ENCODE measurements at regions not wholly inside any gene's neighbourhood (a gene's known extent, or its start where the extent isn't known, plus 50 kb on each side); places are given as distances from the start of the nearest gene placed in this dataset.
"Not testable (repeated sequence)": the region's sequence is repeated elsewhere in the genome, so short reads cannot be mapped to it uniquely, and the experiment has no call there.

GRCh38 chr3:124632566-124633140 lies 97.6 kb upstream of the UMPS start:
- peak; percentile 66 for DNase-seq (ENCODE audit: low read depth, low spot score)

DNA sequence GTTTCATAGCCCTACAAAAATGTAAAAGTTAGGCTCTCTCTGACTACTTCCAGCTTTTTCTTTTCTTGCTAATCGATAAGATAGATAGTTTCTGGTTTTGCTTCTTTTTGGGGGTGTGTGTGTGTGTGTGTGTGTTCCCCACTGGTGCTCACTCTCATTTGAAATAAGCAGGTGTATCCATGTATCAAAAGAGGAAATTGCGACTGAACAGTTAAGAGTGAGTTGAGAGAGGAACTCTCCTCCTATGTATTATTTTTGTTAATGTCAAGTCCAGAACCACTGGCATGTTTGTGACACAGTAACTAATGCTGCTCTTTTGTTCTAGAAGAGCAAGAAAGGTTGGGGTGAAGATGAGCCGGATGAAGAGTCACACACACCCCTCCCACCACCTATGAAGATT lies 96.7 kb upstream of the UMPS start:
- no peak for DNase-seq (ENCODE audit: low read depth, low spot score)

GRCh38 chr3:124634210-124635168 lies 95.8 kb upstream of the UMPS start:
- DNase-seq (ENCODE audit: low read depth, low spot score), result peak; percentile 52

DNA sequence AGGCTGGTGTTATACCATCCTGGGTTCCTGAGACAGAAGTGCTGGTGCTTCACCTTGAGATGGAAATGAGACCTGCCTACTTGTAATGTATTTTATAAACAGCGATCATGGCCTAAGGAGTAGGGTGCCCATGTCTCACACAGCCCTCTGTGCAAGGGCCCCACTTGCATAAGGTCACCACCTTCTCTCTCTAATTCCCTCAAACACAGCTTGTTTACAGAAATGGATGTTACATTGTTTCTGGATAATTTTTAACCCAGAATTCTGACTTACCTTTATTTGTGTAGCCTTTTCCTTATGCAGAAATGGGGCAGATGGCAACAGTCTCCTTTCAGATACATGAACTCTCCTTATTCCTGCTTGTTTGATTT lies 95.1 kb upstream of the UMPS start:
- no peak for DNase-seq (ENCODE audit: low read depth, low spot score)

DNA sequence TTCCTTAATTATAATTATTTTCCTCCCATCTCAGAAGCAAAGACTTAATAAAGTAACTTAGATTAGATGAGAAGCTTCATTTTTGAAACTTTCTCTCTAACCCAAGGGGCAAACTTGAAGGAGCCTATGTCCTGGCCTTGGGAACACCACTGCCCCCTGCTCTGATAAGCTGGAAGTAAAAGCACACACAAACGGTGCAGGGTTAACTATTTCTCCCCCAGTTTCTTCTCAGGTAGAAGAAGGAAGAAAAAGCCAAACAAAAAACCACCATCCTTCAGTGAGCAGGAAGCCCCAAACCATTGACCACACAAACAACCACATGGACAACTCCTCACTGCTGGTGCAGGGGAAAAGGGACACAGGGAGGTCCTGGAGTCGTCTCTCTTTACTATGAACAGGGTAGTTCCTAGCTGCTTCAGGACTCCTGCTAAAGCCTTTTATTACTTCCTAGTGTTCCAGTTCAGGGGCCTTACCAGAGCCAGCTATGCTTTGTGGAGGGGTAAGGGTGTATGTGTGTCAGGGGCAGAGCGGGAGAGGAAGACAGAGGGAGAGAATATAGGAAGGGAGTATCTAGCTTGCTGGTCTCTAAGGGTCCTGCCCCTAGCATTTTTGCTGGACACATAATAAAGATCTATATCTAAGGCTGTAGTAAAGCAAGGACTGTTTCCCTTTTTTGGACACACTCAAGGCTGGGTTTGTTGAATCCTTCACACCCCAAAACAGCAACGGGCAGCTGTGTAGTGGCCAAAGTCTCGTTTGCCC lies 94.0 kb upstream of the UMPS start:
- no peak for DNase-seq (ENCODE audit: low read depth, low spot score)

GRCh38 chr3:124636863-124637296 lies 93.4 kb upstream of the UMPS start:
- DNase-seq (ENCODE audit: low read depth, low spot score), result no peak

DNA sequence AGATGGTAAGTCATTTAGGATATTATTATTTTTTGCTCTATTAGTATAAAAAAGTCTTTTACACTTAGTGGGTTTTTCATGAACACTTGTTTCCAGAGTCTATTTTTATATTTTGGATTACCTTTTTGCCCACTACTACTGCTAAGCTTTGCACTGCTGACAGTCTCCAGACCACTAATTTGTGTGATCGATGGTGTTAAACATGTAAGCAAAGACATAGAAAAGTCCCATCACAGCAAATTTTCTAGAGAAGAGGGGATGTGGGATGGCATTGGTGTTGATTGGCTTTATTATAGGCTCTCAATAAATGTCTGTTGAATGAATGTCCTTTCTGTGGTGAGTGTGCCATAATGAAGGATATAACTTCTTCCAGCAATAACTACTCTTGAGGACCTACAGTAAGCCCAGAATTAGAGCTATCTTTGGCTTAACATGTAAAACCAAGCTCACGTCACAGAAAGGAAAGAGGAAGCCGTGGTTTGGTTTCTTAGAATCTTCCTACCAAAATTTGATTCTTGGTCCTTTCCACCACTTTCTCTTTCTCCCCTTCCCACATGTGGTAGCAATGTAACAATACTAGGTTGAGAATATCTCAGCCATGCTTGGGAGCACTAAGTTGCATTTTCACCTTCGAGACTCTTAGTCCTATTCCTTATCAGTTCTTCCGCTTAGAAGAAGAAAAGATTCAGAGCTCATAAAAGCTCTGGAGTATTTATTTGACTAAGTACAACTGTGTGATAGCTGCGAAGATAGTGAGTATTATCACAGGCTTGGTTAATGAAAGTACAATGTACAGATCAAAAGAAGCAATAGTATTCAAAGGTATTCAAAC lies 90.6 kb upstream of the UMPS start:
- DNase-seq (ENCODE audit: low read depth, low spot score), result no peak

- DNase-seq (ENCODE audit: low read depth, low spot score), result no peak
Measured at GRCh38 chr3:124640635-124641306, 89.5 kb upstream of the UMPS start.

- DNase-seq (ENCODE audit: low read depth, low spot score), result no peak
Measured at GRCh38 chr3:124643453-124643852, 86.8 kb upstream of the UMPS start.

- DNase-seq (ENCODE audit: low read depth, low spot score), result not testable (repeated sequence)
Measured at GRCh38 chr3:124646186-124646585, 84.1 kb upstream of the UMPS start.

GRCh38 chr3:124648551-124648950 lies 81.7 kb upstream of the UMPS start:
- DNase-seq (ENCODE audit: low read depth, low spot score), result peak; percentile 52

- no peak for DNase-seq (ENCODE audit: low read depth, low spot score)
Measured at GRCh38 chr3:124650798-124651197, 79.5 kb upstream of the UMPS start.

DNA sequence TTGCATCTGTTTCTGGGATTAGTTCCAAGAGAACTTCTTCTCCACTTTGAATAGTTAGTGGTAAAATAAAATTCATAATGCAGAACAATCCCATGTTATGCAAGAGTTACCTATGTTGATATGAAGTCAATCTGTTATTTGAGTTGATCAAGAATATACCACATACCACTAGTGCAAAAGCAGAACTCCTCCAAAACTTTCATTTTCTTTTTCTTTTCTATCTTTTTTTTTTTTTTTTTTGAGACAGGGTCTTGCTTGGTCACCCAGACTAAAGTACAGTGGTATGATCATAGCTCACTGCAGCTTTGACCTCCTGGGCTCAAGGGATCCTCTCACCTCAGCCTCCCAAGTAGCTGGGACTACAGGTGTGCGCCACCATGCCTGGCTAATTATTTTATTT lies 78.8 kb upstream of the UMPS start:
- DNase-seq (ENCODE audit: low read depth, low spot score), result not testable (repeated sequence)

- DNase-seq (ENCODE audit: low read depth, low spot score), result no peak
Measured at GRCh38 chr3:124652009-124652408, 78.2 kb upstream of the UMPS start.

- no peak for DNase-seq (ENCODE audit: low read depth, low spot score)
Measured at GRCh38 chr3:124653071-124653796, 77.0 kb upstream of the UMPS start.

DNA sequence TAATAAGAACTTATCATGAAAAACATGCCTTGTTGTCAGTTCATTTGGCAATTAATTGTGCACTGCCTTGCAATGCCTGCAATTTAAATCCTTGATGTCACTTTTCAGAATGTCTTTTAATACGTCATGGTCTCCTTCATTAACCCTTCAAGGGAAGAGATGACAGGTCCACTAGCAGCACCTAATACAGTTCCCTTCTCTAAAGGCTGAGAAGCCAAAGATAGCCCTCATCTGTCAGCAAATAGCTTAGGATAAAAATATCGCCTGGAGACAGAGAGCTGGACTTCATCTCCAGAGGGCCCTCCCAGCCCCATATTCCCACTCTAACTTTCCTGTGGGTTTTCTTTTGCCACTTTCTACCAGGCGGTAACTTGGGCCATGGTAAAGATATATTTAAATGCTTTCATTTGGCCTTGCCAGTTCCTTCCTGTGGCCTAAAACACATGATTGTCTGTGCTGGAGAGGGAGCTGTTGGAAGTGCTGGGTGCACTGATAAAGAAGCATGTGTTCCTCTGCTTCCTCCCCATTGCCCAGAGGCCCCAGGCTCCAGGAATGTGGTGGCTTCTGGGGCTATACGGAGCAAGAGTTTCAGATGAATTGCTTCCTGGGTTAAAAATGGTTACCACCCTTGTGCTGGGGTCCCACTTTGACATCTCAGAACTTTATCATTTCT lies 76.3 kb upstream of the UMPS start:
- no peak for DNase-seq (ENCODE audit: low read depth, low spot score)

DNA sequence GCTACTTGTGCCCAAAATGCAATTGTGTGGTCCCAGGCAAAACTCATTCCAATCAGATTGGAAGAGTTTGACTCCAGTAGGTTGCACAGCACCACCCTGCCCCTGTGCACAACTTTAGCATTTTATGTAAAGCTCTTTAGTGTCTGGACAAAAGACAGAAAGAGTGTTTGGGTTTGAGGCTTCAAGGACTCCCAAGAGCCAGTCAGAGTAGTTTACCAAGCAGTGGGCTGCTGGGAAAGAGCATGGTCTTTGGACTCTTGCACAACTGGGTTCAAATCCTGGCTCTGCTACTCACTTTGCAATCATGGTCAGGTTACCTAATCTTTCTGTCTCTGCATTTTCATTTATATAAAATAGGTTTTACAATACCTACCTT lies 75.8 kb upstream of the UMPS start:
- DNase-seq (ENCODE audit: low read depth, low spot score), result no peak

GRCh38 chr3:124656531-124656930 lies 73.7 kb upstream of the UMPS start:
- no peak for DNase-seq (ENCODE audit: low read depth, low spot score)

DNA sequence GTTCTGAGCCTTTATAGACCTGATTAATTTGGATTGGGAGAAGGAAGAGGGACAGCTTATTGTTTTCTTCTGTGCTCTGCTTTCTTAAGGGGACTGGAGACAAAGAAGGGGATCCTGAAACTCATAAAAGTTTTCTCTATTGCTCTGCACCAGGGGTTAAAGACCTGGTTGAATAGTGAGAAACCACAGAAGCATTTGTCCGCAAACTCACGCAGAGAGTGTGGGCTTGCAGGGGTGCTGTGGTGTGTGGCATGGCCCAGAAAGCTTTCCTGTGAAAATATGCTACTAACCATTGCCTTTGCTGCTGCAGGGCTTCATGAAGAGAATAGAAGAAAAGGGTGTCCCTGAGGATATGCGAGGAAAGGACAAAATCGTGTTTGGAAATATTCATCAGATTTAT lies 73.1 kb upstream of the UMPS start:
- no peak for DNase-seq (ENCODE audit: low read depth, low spot score)

DNA sequence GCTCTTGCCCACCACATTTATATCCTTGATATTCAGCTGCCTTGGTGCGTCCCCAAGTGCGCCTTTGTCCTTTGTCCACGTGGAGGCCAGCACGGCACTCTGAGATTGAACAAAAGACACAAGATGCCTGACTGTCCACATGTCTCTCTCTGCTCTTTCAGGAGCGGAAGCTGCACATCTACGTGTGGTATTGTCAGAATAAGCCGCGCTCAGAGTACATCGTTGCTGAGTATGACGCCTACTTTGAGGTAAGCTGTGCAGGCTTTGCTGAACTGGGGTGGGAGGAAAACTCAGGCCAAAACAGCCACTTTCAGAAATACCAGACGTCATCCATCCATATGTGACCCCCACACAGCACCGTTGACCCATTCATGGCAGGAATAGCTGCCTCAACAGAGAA lies 72.0 kb upstream of the UMPS start:
- no peak for DNase-seq (ENCODE audit: low read depth, low spot score)

Data from ELF-1 (cell line).